GM10266 (cell line): ENCODE measurements at regions not wholly inside any gene's neighbourhood (a gene's known extent, or its start where the extent isn't known, plus 50 kb on each side); places are given as distances from the start of the nearest gene placed in this dataset.
"Not testable (repeated sequence)": the region's sequence is repeated elsewhere in the genome, so short reads cannot be mapped to it uniquely, and the experiment has no call there.

ENCODE experiments used
- DNase-seq: peaks from one replicate; pipeline ENCODE4 v3.0.0; 2012; ENCODE audit errors: extremely low spot score
- CTCF ChIP-seq: IDR thresholded peaks from 2 replicates; pipeline ENCODE4 v1.5.1; 2012; ENCODE audit warnings: mild to moderate bottlenecking, low read depth; ENCODE audit not compliant: control insufficient read depth, insufficient read depth; ENCODE audit errors: missing control alignments

DNA sequence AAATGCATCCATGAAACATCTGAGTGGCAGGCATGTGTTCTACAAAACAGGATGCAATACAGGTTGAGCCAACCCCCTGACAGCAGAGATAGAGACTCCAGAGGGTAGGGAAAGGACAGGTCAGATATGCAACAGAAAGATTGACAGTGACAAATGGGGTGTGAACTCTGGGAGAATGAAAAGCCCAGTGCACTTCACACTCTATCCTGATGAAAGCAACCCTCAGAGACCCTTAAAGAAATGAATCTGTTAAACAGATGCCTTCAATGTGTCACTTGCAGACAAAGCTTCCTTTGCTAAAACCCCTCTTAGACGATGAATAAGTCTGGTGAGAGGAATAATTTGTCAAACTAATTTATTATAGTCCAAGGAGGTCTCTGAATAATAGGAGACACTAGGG lies 89.9 kb downstream of the RFPL4B start:
- TF ChIP-seq CTCF = no peak
- no peak for DNase-seq

- no peak for DNase-seq
- TF ChIP-seq CTCF = no peak
Measured at GRCh38 chr6:112439010-112439409, 91.9 kb downstream of the RFPL4B start.

DNA sequence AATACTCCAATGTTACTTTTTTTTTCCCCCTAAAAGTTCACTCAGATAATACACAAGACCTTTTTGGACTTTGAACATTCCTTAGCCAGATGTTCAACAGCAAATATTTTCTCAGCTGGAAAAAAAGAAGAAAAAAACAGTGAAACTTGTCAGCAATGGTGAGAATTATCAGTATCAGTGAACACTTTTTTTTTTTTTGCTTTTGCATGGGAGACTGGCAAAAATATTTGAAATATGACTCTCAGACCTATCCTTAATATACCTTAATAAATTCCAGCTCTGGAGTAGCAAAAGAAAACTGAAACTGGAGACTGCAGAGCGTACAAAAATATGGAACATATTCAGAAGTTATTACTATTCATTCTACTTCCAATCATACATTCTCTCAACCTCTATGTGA lies 92.3 kb downstream of the RFPL4B start:
- TF ChIP-seq CTCF = no peak
- DNase-seq = no peak

DNA sequence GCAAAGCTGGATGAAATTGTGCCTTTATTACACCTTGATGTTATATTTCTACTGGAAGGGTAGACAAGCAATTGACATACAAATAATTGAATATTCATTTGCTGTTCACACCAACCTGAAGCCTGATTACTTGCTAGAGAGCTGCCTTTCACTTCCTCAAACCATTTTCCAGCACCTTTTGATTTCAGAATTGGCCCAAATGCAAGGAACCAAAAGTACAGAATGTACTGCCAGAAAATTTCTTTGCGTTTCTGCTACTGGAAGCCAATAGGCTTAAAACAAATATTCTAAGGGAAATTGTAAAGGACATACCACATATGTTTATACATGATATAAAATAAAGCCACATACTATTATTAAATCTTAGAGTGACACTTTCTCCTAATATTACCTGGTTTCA lies 94.5 kb downstream of the RFPL4B start:
- TF ChIP-seq CTCF = no peak
- DNase-seq = no peak

GRCh38 chr6:112443179-112444065 lies 96.3 kb downstream of the RFPL4B start:
- no peak for TF ChIP-seq CTCF
- no peak for DNase-seq

DNA sequence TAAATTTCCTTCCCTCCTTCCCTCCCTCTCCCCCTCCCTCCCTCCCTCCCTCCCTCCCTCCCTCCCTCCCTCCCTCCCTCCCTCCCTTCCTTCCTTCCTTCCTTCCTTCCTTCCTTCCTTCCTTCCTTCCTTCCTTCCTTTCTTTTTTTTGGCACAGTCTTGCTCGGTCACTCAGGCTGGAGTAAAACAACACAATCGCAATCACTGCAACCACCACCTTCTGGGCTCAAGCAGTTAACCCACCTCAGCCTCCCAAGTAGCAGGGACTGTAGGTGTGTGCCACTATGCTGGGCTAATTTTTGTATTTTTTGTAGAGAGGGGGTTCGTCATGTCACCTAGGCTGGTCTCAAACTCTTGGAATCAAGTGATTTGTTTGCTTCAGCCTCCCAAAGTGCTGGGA lies 101.7 kb downstream of the RFPL4B start:
- not testable (repeated sequence) for DNase-seq

- DNase-seq = no peak
- TF ChIP-seq CTCF = no peak
Measured at GRCh38 chr6:112450663-112451062, 103.5 kb downstream of the RFPL4B start.
